Fibroblast of villous mesenchyme (primary cell): ENCODE measurements at regions not wholly inside any gene's neighbourhood (a gene's known extent, or its start where the extent isn't known, plus 50 kb on each side); places are given as distances from the start of the nearest gene placed in this dataset.
A peak's percentile ranks its signal among the peaks of the same experiment; 100 is the strongest.

ENCODE experiments used
- DNase-seq: peaks from one replicate; pipeline ENCODE4 v3.0.0-alpha.2; 2010; ENCODE audit warnings: low read depth
- H3K4me3 ChIP-seq: 2 replicates; pipeline ENCODE4 v1.5.1; 2011; ENCODE audit warnings: low read depth, mild to moderate bottlenecking, low read length
- TF ChIP-seq, protein P1 (sequence below): IDR thresholded peaks from 2 replicates; pipeline ENCODE4 v1.5.1; 2012; ENCODE audit warnings: low read depth, mild to moderate bottlenecking, low read length; ENCODE audit not compliant: insufficient read depth

GRCh38 chr18:27823053-27823452 lies 353.9 kb downstream of the CDH2 start:
- no peak overlapping the region for H3K4me3 ChIP-seq
- TF ChIP-seq, protein P1, sequence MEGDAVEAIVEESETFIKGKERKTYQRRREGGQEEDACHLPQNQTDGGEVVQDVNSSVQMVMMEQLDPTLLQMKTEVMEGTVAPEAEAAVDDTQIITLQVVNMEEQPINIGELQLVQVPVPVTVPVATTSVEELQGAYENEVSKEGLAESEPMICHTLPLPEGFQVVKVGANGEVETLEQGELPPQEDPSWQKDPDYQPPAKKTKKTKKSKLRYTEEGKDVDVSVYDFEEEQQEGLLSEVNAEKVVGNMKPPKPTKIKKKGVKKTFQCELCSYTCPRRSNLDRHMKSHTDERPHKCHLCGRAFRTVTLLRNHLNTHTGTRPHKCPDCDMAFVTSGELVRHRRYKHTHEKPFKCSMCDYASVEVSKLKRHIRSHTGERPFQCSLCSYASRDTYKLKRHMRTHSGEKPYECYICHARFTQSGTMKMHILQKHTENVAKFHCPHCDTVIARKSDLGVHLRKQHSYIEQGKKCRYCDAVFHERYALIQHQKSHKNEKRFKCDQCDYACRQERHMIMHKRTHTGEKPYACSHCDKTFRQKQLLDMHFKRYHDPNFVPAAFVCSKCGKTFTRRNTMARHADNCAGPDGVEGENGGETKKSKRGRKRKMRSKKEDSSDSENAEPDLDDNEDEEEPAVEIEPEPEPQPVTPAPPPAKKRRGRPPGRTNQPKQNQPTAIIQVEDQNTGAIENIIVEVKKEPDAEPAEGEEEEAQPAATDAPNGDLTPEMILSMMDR = no peak
- no peak for DNase-seq

DNA sequence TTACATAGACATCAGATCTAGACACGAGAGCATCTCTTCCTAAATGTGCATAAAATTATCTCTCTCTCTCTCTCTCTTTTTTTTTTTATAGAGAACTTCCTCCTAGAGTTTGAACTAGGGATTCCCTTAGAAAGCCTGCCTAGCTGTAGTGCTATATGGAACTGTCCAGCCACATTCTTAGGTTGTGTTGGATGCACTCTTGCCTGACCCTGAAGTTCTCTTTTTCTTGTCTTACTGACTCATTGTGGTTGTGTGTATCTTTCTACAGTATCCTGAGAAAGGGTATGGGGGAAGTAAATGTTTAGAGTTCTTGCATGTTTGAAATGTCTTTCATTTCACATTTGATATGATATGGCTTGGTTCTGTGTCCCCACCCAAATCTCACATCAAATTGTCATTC lies 368.2 kb downstream of the CDH2 start:
- peak; percentile 5 for DNase-seq
- TF ChIP-seq, protein P1 = no peak

DNA sequence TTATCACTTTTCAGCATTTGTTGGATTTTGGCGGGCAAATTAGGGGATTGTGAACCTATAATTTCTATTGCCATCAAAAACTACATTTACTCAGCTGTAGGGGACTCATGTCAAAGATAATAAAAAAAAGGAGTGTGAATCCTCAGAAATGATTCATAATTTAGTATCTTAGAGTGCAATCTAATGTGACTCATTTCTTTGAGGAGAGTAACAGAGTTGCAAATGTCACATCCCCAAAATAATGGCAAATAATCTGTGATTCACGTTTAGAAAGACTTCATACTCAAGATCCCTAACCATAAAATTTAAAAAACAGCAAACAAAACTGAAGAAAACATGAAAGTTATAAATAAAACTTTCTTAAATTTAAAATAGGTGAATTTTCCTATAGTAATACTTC lies 373.0 kb downstream of the CDH2 start:
- TF ChIP-seq, protein P1 = no peak
- peak; percentile 5 for DNase-seq
- no peak overlapping the region for H3K4me3 ChIP-seq

More for the DNA sequence above, 368.2 kb downstream of the CDH2 start:
- no peak overlapping the region for H3K4me3 ChIP-seq

GRCh38 chr18:27797484-27797883 lies 379.4 kb downstream of the CDH2 start:
- H3K4me3 ChIP-seq = no peak overlapping the region

GRCh38 chr18:27794181-27794926 lies 382.6 kb downstream of the CDH2 start:
- DNase-seq = no peak
- TF ChIP-seq, protein P1 = no peak
- no peak overlapping the region for H3K4me3 ChIP-seq

More at GRCh38 chr18:27797484-27797883, 379.4 kb downstream of the CDH2 start:
- DNase-seq = peak; percentile 5
- TF ChIP-seq, protein P1 = no peak

DNA sequence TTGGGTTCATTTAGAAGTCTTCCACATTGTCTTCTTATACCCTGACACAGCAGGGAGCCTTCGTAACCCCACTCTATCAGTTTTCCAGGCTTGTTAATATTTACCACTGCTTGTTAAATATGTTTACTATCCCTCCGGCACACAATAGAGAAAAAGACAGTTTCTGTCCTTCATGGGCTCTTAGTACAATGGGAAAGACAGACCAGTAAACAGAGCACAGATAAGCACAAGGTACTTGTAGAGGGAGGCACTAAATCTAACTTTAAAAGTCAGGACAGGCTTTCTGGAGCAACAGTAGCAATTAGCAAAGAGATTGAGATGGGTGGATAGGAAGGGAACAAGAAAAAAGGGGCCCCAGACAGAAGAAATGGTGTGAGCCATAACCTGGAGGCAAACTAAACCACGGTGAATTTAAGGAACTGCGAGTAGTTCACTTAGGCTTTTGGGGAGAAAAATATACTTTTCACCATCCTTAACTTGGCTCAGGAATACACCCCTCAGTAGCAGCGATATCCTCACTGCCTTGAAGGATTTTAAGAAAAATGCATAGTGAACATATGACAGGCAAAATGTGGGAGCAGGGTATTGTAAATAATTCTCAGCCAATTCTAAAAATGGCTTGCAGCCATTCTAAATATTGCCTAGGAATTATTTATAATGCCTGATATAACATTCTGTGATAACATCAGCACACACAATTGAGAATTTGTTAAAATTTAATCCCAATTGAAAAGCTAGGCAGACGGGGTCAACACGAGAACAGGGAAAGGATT lies 383.7 kb downstream of the CDH2 start:
- H3K4me3 ChIP-seq = no peak overlapping the region
- TF ChIP-seq, protein P1 = no peak
- DNase-seq = no peak
